Transverse colon (tissue), 4 donors: ENCODE measurements at regions not wholly inside any gene's neighbourhood (a gene's known extent, or its start where the extent isn't known, plus 50 kb on each side); places are given as distances from the start of the nearest gene placed in this dataset.

Source experiments
- DNase-seq: peaks from one replicate; pipeline ENCODE4 v3.0.0-alpha.2; 2019
- H3K27ac ChIP-seq, 4 donors: fragments of 200-600 bp; sonication (generic); 2 replicates each; pipeline ENCODE4 v1.5.1; 2016 to 2018; ENCODE audit warnings: inconsistent platforms in 4 of 4
- H3K27me3 ChIP-seq: fragments of 200-600 bp; sonication (generic); 2 replicates; pipeline ENCODE4 v1.5.1; 2017; ENCODE audit warnings: inconsistent platforms
- H3K36me3 ChIP-seq, 4 donors: fragments of 200-600 bp; sonication (generic); 2 replicates each; pipeline ENCODE4 v1.5.1; 2017 to 2019; ENCODE audit warnings: inconsistent platforms in 4 of 4
- H3K4me1 ChIP-seq, 4 donors: fragments of 200-600 bp; sonication (generic); 2 replicates each; pipeline ENCODE4 v1.5.1; 2017 to 2020; ENCODE audit warnings: inconsistent platforms in 4 of 4
- H3K4me3 ChIP-seq, 4 donors: fragments of 200-600 bp; sonication (generic); 1 replicate in 1 of 4; 2 replicates in 3 of 4; pipeline versions ENCODE4 v1.5.1 to v1.6.1; 2017 to 2019; ENCODE audit warnings: inconsistent platforms in 4 of 4
- H3K9me3 ChIP-seq, 2 donors: fragments of 200-600 bp; sonication (generic); 2 replicates each; pipeline ENCODE4 v1.5.1; 2017 to 2019; ENCODE audit warnings: inconsistent platforms in 2 of 2
- EP300 ChIP-seq: sonication (generic); formaldehyde crosslinking; IDR thresholded peaks from one replicate; pipeline ENCODE4 v1.6.1; 2017; ENCODE audit warnings: antibody characterized with exemption, low read depth
- POLR2A ChIP-seq: fragments of 450-650 bp; IDR thresholded peaks from one replicate; pipeline ENCODE4 v1.6.1; 2016; ENCODE audit warnings: antibody characterized with exemption, mild to moderate bottlenecking, moderate library complexity
- POLR2AphosphoS5 ChIP-seq, 3 donors: sonication (generic); formaldehyde crosslinking; IDR thresholded peaks; one replicate each; pipeline ENCODE4 v1.6.1; 2016; ENCODE audit warnings: antibody characterized with exemption in 3 of 3
- WGBS, 2 donors: methylation state at CpG; one replicate each; pipeline ENCODE4 v1.1.5; 2018; ENCODE audit warnings: low coverage in 1 of 2; 5-methylcytosine and 5-hydroxymethylcytosine counted together
- in situ Hi-C, 4 donors: fragments of 200-750 bp; cut with MboI; loops; one replicate each; pipeline versions ENCODE4 v1.15.0 to v1.15.1; 2017; ENCODE audit warnings: low sequenced_read_pairs in 3 of 4, low pct_ligation_motif_present in 1 of 4, low pct_unique_long_range_greater_than_20kb in 1 of 4
- intact Hi-C: fragments of 100-400 bp; cut with DNase I; formaldehyde crosslinking; loops from one replicate; pipeline ENCODE4 v1.15.1; 2023; ENCODE audit warnings: low total_unique reads
- TF ChIP-seq, protein P1 (sequence below), 5 experiments: fragments of 200-600 bp in 3 of 5; fragments of 450-650 bp in 2 of 5; sonication (generic) in 3 of 5; IDR thresholded peaks; 1 replicate in 2 of 5; 2 replicates in 3 of 5; pipeline ENCODE4 v1.5.1; 2016 to 2017; ENCODE audit warnings: antibody characterized with exemption in 5 of 5, inconsistent platforms in 3 of 5, mild to moderate bottlenecking in 2 of 5, moderate library complexity in 1 of 5

DNA sequence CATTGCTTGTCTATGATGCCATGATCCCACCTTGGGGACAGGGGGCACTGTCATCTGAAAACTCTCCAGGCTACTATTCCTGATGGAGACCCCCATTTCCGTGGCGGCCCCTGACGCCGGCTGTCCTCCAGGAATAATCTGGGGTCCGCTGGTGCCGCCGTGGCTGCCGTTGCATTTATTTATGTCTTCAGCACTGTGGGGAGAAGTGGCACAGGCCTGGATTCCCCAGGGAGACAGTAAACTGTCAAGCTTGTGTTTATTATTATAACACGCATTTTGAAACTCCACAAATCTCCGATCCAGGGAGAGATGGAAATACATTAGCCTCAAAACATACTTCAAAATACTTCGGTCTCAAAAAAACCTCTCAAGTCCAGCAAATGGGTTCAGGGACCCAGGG, 126.9 kb upstream of the C1orf174 start:
- no peak for DNase-seq
- no peak overlapping the region for H3K4me3 ChIP-seq
- H3K36me3 ChIP-seq, result no peaks in the 10 kb centered on the region
- intact Hi-C loops, result no loop called here
- no peaks in the 10 kb centered on the region for H3K4me1 ChIP-seq
- no peak for TF ChIP-seq EP300
- H3K27ac ChIP-seq, result no peak overlapping the region
- in situ Hi-C loops, result no loop called here
- WGBS, 2 donors, result 72% methylated on average over 11 of the region's 11 CpGs; no CpG with 5 or more reads in 1 of the 2 donors
- H3K9me3 ChIP-seq, result no peaks in the 10 kb centered on the region
- H3K27me3 ChIP-seq, result peaks cover 3% of the 10 kb centered on the region

DNA sequence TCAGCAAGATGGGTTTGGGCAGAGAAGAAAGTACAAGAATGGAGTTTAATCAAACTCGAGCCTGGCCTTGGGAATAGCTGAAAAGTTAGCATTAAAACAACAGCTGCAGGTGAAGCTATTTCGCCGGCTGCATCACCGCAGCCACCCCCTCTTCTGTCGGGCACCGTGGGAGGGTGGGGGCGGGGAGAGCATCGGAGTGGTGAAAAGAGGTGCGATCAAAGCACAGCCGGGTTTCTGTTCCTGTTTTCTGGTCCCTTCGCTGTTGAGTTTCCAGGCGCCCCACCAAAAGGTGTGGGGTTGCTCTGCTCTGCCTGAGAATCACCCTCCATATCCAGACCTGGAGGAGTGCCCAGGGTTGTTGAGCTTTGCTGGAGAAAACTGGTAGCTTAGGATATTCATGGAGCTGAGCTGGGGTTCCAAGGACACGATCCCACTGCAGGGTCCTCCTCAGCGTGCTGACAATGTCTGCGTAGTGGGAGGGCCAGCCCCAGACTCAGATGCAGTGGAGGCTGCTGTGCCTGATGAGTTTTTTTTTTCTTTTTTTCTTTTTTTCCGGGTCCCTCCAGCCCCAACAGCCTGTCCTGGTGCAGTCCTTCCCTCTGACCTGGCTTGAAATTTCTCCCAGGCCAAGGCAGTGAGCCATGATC, 127.5 kb upstream of the C1orf174 start:
- WGBS, 2 donors, result 37 to 52% methylated on average over 9 to 16 of the region's 16 CpGs
- in situ Hi-C loops, result no loop called here
- TF ChIP-seq POLR2A (no peak), POLR2AphosphoS5 (IDR thresholded peaks at IDR 0.05) (no peak)

DNA sequence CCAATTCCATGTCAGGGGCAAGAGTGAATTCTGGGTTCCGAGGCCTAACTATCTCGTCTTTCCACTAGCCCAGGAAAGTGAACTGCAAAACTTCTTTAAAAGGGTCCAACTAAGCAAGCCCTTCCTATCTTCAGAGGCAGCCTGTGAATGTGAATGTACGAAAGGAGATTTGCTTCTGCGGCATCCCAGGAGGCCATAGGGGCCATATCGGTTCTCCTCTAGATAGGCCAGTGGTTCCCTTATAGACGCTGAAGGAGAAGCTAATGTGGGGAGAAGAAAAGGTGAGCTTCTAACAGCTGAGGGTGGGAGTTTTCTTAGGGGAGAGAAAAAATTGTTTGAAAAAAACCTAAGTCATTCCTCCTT, 128.0 kb upstream of the C1orf174 start:
- in situ Hi-C loops (no loop called here), intact Hi-C loops (no loop called here)
- 80 to 88% methylated on average over 4 to 6 of the region's 6 CpGs for WGBS, 2 donors

More for the DNA sequence above, 127.5 kb upstream of the C1orf174 start:
- DNase-seq, result peak; percentile 25
- H3K9me3 ChIP-seq, result no peaks in the 10 kb centered on the region
- H3K36me3 ChIP-seq, result no peaks in the 10 kb centered on the region
- peaks cover 8% of the 10 kb centered on the region for H3K27me3 ChIP-seq
- intact Hi-C loops, result no loop called here
- H3K27ac ChIP-seq, result no peak overlapping the region
- H3K4me1 ChIP-seq, result no peaks in the 10 kb centered on the region
- no peak overlapping the region for H3K4me3 ChIP-seq

DNA sequence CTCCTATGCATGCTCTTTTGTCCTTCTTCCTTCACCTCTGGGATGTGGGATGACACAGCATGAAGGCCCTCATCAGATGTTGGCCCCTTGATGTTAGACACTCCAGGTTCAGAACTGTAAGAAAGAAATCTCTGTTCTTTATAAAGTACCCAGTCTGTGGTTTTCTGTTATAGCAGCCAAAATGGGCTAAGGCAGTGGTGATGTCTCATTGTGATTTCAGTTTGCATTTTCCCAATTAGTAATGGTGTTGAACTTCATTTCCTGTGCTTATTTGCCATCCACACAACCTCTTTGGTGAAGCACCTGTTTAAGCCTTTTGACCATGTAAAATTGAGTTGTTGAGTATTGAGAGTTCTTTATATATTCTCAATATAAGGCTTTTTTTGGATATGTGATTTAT, 129.3 kb upstream of the C1orf174 start:
- TF ChIP-seq EP300, result no peak
- TF ChIP-seq, protein P1, sequence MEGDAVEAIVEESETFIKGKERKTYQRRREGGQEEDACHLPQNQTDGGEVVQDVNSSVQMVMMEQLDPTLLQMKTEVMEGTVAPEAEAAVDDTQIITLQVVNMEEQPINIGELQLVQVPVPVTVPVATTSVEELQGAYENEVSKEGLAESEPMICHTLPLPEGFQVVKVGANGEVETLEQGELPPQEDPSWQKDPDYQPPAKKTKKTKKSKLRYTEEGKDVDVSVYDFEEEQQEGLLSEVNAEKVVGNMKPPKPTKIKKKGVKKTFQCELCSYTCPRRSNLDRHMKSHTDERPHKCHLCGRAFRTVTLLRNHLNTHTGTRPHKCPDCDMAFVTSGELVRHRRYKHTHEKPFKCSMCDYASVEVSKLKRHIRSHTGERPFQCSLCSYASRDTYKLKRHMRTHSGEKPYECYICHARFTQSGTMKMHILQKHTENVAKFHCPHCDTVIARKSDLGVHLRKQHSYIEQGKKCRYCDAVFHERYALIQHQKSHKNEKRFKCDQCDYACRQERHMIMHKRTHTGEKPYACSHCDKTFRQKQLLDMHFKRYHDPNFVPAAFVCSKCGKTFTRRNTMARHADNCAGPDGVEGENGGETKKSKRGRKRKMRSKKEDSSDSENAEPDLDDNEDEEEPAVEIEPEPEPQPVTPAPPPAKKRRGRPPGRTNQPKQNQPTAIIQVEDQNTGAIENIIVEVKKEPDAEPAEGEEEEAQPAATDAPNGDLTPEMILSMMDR (IDR thresholded peaks at IDR 0.05), result no peak
- TF ChIP-seq POLR2A, result no peak
- TF ChIP-seq POLR2AphosphoS5 (IDR thresholded peaks at IDR 0.05), result no peak
- in situ Hi-C loops, result no loop called here
- peaks cover 12% of the 10 kb centered on the region for H3K27me3 ChIP-seq

More for the DNA sequence above, 128.0 kb upstream of the C1orf174 start:
- Histone ChIP-seq H3K4me1 (no peaks in the 10 kb centered on the region), H3K27ac (no peak overlapping the region), H3K27me3 (peaks cover 8% of the 10 kb centered on the region), H3K9me3 (no peaks in the 10 kb centered on the region), H3K4me3 (no peak overlapping the region), H3K36me3 (no peaks in the 10 kb centered on the region)
- TF ChIP-seq, protein P1 (IDR thresholded peaks at IDR 0.05), result no peak
- no peak for TF ChIP-seq EP300
- TF ChIP-seq POLR2AphosphoS5 (IDR thresholded peaks at IDR 0.05), result no peak
- DNase-seq, result no peak

DNA sequence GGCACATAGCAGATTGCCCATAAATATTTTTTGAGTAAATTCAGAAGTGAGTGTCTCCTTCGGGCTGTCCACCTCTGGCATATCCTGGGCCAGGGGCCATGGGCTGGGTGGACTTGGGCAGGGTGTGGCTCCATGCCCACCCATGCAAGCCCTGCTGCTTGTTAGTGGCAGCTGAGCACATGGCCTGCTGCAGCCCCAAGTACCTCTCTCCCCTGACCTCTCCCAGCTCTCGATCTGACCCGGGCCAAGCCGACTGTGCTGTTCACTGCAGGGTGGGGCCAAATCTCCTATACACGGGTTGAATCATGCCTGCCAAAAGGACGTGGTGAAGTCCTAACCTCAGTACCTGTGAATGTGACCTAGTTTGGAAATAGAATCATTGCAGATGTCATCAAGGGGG, 132.5 kb upstream of the C1orf174 start:
- H3K4me3 ChIP-seq, result no peak overlapping the region
- in situ Hi-C loops (no loop called here), intact Hi-C loops (no loop called here)
- 80% methylated on average over 6 of the region's 6 CpGs; no CpG with 5 or more reads in 1 of the 2 donors for WGBS, 2 donors
- no peaks in the 10 kb centered on the region for H3K36me3 ChIP-seq
- TF ChIP-seq, protein P1 (IDR thresholded peaks at IDR 0.05), result no peak
- TF ChIP-seq POLR2A, result no peak
- no peak for TF ChIP-seq POLR2AphosphoS5 (IDR thresholded peaks at IDR 0.05)
- no peak for TF ChIP-seq EP300
- H3K27ac ChIP-seq, result no peak overlapping the region
- H3K27me3 ChIP-seq, result peaks cover 12% of the 10 kb centered on the region
- DNase-seq, result no peak
- H3K9me3 ChIP-seq, result no peaks in the 10 kb centered on the region
- no peaks in the 10 kb centered on the region for H3K4me1 ChIP-seq

More for the DNA sequence above, 129.3 kb upstream of the C1orf174 start:
- DNase-seq, result no peak
- H3K9me3 ChIP-seq, result no peaks in the 10 kb centered on the region
- no peak overlapping the region for H3K27ac ChIP-seq
- H3K4me1 ChIP-seq, result no peaks in the 10 kb centered on the region
- H3K36me3 ChIP-seq, result no peaks in the 10 kb centered on the region
- intact Hi-C loops, result no loop called here
- no peak overlapping the region for H3K4me3 ChIP-seq
